AG04450 (cell line): ENCODE measurements at regions not wholly inside any gene's neighbourhood (a gene's known extent, or its start where the extent isn't known, plus 50 kb on each side); places are given as distances from the start of the nearest gene placed in this dataset.

Experiments used
- CTCF ChIA-PET: fragments of 300-600, 350-600 bp; formaldehyde crosslinking; extraction: SDS; loops from one replicate; lab custom pipeline; 2022; ENCODE audit warnings: antibody characterized with exemption, inconsistent platforms; lab: Charles Lee
- POLR2A ChIA-PET: fragments of 350-600 bp; formaldehyde crosslinking; extraction: SDS; loops from one replicate; lab custom pipeline; 2021; ENCODE audit warnings: antibody characterized with exemption, inconsistent platforms; lab: Yijun Ruan, JAX
- DNase-seq: peaks from one replicate; pipeline ENCODE4 v3.0.0-alpha.2; 2011; ENCODE audit warnings: low read depth, low spot score
- H3K27ac ChIP-seq: one replicate; pipeline ENCODE4 v1.5.1; 2012; ENCODE audit warnings: low read depth, low read length, control low read depth
- H3K27me3 ChIP-seq: one replicate; pipeline ENCODE4 v1.6.0; 2012; ENCODE audit warnings: low read length; ENCODE audit not compliant: control insufficient read depth, insufficient read depth
- H3K4me3 ChIP-seq: 2 replicates; pipeline ENCODE4 v1.5.1; 2011; ENCODE audit warnings: mild to moderate bottlenecking, low read depth, low read length, control low read depth
- H3K9me3 ChIP-seq: 2 replicates; pipeline ENCODE4 v1.5.1; 2012; ENCODE audit warnings: low read length; ENCODE audit not compliant: control insufficient read depth, insufficient read depth
- CTCF ChIP-seq: IDR thresholded peaks from 2 replicates; pipeline ENCODE4 v1.5.1; 2011; ENCODE audit warnings: low read depth, low read length, control low read depth, inconsistent platforms

GRCh38 chr12:45558353-45558752 lies 171.2 kb upstream of the ARID2 start:
- H3K27ac ChIP-seq: no peak overlapping the region
- TF ChIP-seq CTCF: no peak
- H3K4me3 ChIP-seq: no peak overlapping the region
- H3K27me3 ChIP-seq: peaks cover 4% of the 10 kb centered on the region
- POLR2A ChIA-PET: no interaction called here
- DNase-seq: no peak
- CTCF ChIA-PET: interaction anchor here (0.8 kb wide), 1 partner anchor 15 kb away, joined by 3 read pairs; no protein-coding TSS in a partner anchor
- no peaks in the 10 kb centered on the region for H3K9me3 ChIP-seq

- no peaks in the 10 kb centered on the region for H3K9me3 ChIP-seq
- ChIA-PET CTCF (no interaction called here), POLR2A (no interaction called here)
- peaks cover 4% of the 10 kb centered on the region for H3K27me3 ChIP-seq
- TF ChIP-seq CTCF: no peak
- H3K4me3 ChIP-seq: no peak overlapping the region
- DNase-seq: no peak
- no peak overlapping the region for H3K27ac ChIP-seq
These were observed 170.0 kb upstream of the ARID2 start for GRCh38 chr12:45559537-45559936.

- H3K9me3 ChIP-seq: no peaks in the 10 kb centered on the region
- no peak for TF ChIP-seq CTCF
- H3K27ac ChIP-seq: no peak overlapping the region
- ChIA-PET CTCF (interaction anchor here (0.6 to 0.8 kb wide), 2 partner anchors 17 to 26 kb away, joined by 3 read pairs; no protein-coding TSS in a partner anchor), POLR2A (no interaction called here)
- DNase-seq: no peak
- H3K27me3 ChIP-seq: peaks cover 4% of the 10 kb centered on the region
- no peak overlapping the region for H3K4me3 ChIP-seq
These were observed 168.8 kb upstream of the ARID2 start for GRCh38 chr12:45560689-45561088.

GRCh38 chr12:45561488-45561887 lies 168.0 kb upstream of the ARID2 start:
- DNase-seq: no peak
- no peak overlapping the region for H3K27ac ChIP-seq
- CTCF ChIA-PET: interaction anchor here (0.6 kb wide), 1 partner anchor 76 kb away, joined by 3 read pairs; no protein-coding TSS in a partner anchor
- no peaks in the 10 kb centered on the region for H3K9me3 ChIP-seq
- H3K27me3 ChIP-seq: peaks cover 4% of the 10 kb centered on the region
- TF ChIP-seq CTCF: no peak
- no peak overlapping the region for H3K4me3 ChIP-seq
- POLR2A ChIA-PET: no interaction called here

- H3K27me3 ChIP-seq: no peaks in the 10 kb centered on the region
- ChIA-PET POLR2A (no interaction called here), CTCF (no interaction called here)
- no peak overlapping the region for H3K4me3 ChIP-seq
- no peak for TF ChIP-seq CTCF
- no peaks in the 10 kb centered on the region for H3K9me3 ChIP-seq
- DNase-seq: no peak
- H3K27ac ChIP-seq: no peak overlapping the region
These were observed 163.9 kb upstream of the ARID2 start for GRCh38 chr12:45565590-45565989.
